ENCODE measurements at regions not wholly inside any gene's neighbourhood (a gene's known extent, or its start where the extent isn't known, plus 50 kb on each side); places are given as distances from the start of the nearest gene placed in this dataset.
"Not testable (repeated sequence)": the region's sequence is repeated elsewhere in the genome, so short reads cannot be mapped to it uniquely, and the experiment has no call there.

DNA sequence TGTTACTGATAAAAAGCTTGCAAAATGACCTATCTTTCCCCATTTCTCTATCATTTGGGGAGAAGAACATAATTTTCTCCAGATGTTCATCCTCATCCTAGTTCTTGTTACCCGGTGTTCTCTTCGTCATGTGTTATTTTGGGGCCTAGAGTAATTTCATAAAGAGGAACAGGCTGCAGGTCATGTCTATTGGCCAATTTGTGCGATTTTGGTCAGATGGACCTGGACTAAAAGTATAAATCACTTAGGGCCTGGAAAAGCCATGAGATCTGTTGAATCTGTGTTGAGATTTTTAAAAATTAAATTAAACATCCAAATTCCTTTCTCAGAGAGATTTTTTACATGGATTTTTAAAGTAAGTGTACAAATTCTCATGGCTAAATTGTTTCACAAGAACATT lies 241.3 kb upstream of the PLXNA2 start:
- Histone ChIP-seq H3K9me3 (ENCODE audit: control insufficient read depth, insufficient read depth, low read length) (no peaks in the 10 kb centered on the region), H3K9ac (ENCODE audit: low read depth, low read length) (no peak overlapping the region), H3K36me3 (ENCODE audit: insufficient read depth, low read length) (no peaks in the 10 kb centered on the region), H3K4me1 (ENCODE audit: insufficient read depth, low read length) (no peaks in the 10 kb centered on the region)

- Histone ChIP-seq H3K9me3 (ENCODE audit: control insufficient read depth, insufficient read depth, low read length) (no peaks in the 10 kb centered on the region), H3K9ac (ENCODE audit: low read depth, low read length) (no peak overlapping the region), H3K36me3 (ENCODE audit: insufficient read depth, low read length) (no peaks in the 10 kb centered on the region), H3K4me1 (ENCODE audit: insufficient read depth, low read length) (no peaks in the 10 kb centered on the region)
Measured at GRCh38 chr1:208486677-208487076, 242.5 kb upstream of the PLXNA2 start.

DNA sequence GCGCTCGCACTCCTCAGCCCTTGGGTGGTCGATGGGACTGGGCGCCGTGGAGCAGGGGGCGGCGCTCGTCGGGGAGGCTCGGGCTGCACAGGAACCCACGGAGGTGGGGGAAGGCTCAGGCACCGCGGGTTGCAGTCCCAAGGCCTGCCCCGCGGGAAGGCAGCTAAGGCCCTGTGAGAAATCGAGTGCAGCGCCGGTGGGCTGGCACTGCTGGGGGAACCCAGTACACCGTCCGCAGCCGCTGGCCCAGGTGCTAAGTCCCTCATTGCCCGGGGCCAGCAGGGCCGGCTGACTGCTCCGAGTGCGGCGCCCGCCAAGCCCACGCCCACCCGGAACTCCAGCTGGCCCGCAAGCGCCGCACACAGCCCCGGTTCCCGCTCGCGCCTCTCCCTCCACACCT lies 244.2 kb upstream of the PLXNA2 start:
- H3K36me3 ChIP-seq (ENCODE audit: insufficient read depth, low read length); H3K9me3 ChIP-seq (ENCODE audit: control insufficient read depth, insufficient read depth, low read length); H3K4me1 ChIP-seq (ENCODE audit: insufficient read depth, low read length); H3K9ac ChIP-seq (ENCODE audit: low read depth, low read length): not testable (repeated sequence)

DNA sequence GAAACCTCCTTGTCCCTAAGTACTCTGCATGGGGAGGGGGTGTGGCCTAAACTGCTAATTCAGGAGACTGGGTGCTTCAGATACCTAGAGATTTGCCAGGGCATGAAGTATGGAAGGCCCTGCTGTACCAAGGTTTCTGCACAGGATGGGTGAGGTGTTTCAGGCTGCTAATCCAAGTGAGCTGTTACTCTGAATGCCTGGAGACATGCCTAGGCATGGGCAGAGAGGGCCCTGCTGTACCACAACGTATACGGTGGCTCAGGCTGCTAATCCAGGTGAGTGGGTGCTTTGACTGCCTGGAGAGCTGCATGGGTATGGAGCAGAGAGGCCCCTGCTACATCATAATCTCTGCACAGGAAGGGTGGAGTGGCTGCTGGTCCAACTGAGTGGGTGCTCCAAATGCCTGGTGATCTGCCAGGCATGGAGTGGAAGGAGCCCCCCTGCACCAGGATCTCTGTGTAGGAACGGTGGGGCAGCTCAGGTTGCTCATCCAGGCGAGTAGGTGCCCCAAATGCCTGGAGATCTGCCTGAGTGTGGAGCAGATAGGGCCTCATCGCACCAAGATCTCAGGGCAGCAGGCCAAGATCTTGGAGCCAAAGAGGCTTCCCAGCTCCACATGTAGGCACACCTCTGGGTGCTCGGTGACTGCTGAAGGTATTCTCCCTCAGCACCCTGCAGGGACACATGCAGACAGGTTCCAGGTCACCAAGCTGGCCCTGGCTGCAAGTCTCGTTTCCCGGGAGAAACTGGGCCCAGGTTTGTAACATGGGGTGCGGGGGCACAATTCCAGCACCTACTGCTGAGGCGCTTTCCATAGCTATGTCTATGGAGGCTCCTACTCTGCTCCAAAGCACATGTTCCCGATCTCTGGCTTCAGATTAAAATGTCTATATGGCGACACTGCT lies 252.5 kb upstream of the PLXNA2 start:
- no peaks in the 10 kb centered on the region for H3K36me3 ChIP-seq (ENCODE audit: insufficient read depth, low read length)
- no peaks in the 10 kb centered on the region for H3K4me1 ChIP-seq (ENCODE audit: insufficient read depth, low read length)
- H3K9ac ChIP-seq (ENCODE audit: low read depth, low read length) = no peak overlapping the region
- H3K9me3 ChIP-seq (ENCODE audit: control insufficient read depth, insufficient read depth, low read length) = no peaks in the 10 kb centered on the region

- Histone ChIP-seq H3K9ac (ENCODE audit: low read depth, low read length) (no peak overlapping the region), H3K36me3 (ENCODE audit: insufficient read depth, low read length) (no peaks in the 10 kb centered on the region), H3K4me1 (ENCODE audit: insufficient read depth, low read length) (no peaks in the 10 kb centered on the region), H3K9me3 (ENCODE audit: control insufficient read depth, insufficient read depth, low read length) (no peaks in the 10 kb centered on the region)
Measured at GRCh38 chr1:208497866-208498541, 253.8 kb upstream of the PLXNA2 start.

- Histone ChIP-seq H3K9me3 (ENCODE audit: control insufficient read depth, insufficient read depth, low read length) (no peaks in the 10 kb centered on the region), H3K4me1 (ENCODE audit: insufficient read depth, low read length) (no peaks in the 10 kb centered on the region), H3K9ac (ENCODE audit: low read depth, low read length) (no peak overlapping the region), H3K36me3 (ENCODE audit: insufficient read depth, low read length) (no peaks in the 10 kb centered on the region)
Measured at GRCh38 chr1:208499026-208499425, 254.8 kb upstream of the PLXNA2 start.

DNA sequence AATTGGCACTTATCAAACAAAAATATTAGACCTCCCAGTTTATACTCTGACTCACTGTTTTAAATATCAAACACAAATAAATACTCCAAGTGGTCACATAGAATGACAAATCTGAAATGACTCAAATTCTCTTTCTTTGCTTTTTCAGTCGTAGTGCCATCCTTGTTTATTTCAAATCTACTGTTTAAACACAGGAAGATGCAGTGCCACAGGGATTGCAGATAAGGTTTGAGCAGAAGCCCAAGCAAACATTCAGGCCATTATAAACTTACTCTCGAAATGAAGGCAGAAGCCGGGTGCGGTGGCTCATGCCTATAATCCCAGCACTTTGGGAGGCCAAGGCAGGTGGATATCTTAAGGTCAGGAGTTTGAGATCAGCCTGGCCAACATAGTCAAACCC lies 255.4 kb upstream of the PLXNA2 start:
- H3K4me1 ChIP-seq (ENCODE audit: insufficient read depth, low read length) = no peaks in the 10 kb centered on the region
- H3K9me3 ChIP-seq (ENCODE audit: control insufficient read depth, insufficient read depth, low read length) = no peaks in the 10 kb centered on the region
- H3K36me3 ChIP-seq (ENCODE audit: insufficient read depth, low read length) = no peaks in the 10 kb centered on the region

DNA sequence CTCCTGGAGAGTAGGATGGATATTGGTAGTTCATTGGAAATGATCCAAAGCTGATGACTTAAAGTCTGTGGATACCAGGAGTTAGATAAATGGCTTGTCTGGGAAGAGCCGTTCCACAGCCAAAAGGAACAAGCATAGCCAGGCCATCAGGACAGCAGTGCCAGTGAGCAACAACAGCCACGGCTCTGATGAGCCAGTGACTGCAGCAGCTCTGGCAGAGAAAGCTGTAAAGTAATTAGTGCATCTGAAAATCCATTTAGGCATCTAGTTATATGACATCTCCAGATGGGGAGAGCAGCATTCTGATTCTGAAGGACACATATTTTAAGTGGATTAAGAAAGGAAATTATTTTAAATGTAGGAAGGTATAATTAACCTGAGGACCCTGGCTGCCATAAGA lies 256.2 kb upstream of the PLXNA2 start:
- Histone ChIP-seq H3K4me1 (ENCODE audit: insufficient read depth, low read length) (no peaks in the 10 kb centered on the region), H3K9me3 (ENCODE audit: control insufficient read depth, insufficient read depth, low read length) (no peaks in the 10 kb centered on the region), H3K36me3 (ENCODE audit: insufficient read depth, low read length) (no peaks in the 10 kb centered on the region), H3K9ac (ENCODE audit: low read depth, low read length) (no peak overlapping the region)

More for the DNA sequence above, 255.4 kb upstream of the PLXNA2 start:
- H3K9ac ChIP-seq (ENCODE audit: low read depth, low read length) = no peak overlapping the region

- Histone ChIP-seq H3K9me3 (ENCODE audit: control insufficient read depth, insufficient read depth, low read length) (no peaks in the 10 kb centered on the region), H3K4me1 (ENCODE audit: insufficient read depth, low read length) (no peaks in the 10 kb centered on the region), H3K36me3 (ENCODE audit: insufficient read depth, low read length) (no peaks in the 10 kb centered on the region), H3K9ac (ENCODE audit: low read depth, low read length) (no peak overlapping the region)
Measured at GRCh38 chr1:208501542-208501941, 257.4 kb upstream of the PLXNA2 start.

- Histone ChIP-seq H3K36me3 (ENCODE audit: insufficient read depth, low read length) (no peaks in the 10 kb centered on the region), H3K9me3 (ENCODE audit: control insufficient read depth, insufficient read depth, low read length) (no peaks in the 10 kb centered on the region), H3K9ac (ENCODE audit: low read depth, low read length) (no peak overlapping the region), H3K4me1 (ENCODE audit: insufficient read depth, low read length) (no peaks in the 10 kb centered on the region)
Measured at GRCh38 chr1:208503787-208504186, 259.6 kb upstream of the PLXNA2 start.

- H3K4me1 ChIP-seq (ENCODE audit: insufficient read depth, low read length) = no peaks in the 10 kb centered on the region
- H3K9me3 ChIP-seq (ENCODE audit: control insufficient read depth, insufficient read depth, low read length) = no peaks in the 10 kb centered on the region
- H3K36me3 ChIP-seq (ENCODE audit: insufficient read depth, low read length) = no peaks in the 10 kb centered on the region
- H3K9ac ChIP-seq (ENCODE audit: low read depth, low read length) = no peak overlapping the region
Measured at GRCh38 chr1:208506812-208507211, 262.6 kb upstream of the PLXNA2 start.

DNA sequence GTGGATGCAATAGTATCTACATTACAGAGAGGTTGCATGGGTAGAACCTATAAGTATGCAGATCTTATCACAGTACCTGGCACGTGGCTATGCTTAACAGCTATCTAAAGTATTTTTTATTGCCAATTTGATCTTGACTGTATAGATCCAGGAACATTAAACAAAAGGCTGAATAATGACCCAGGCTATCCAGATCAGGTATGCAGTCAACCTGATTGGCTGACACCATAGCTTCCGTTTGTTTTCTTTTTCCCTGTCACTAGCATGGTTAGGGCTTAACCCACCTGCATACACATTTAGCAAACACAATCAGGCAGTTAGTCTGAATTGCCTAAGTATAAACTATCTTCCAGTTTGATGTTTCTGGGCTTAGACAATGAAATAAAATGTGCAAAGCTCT lies 264.9 kb upstream of the PLXNA2 start:
- Histone ChIP-seq H3K9me3 (ENCODE audit: control insufficient read depth, insufficient read depth, low read length) (no peaks in the 10 kb centered on the region), H3K36me3 (ENCODE audit: insufficient read depth, low read length) (no peaks in the 10 kb centered on the region), H3K9ac (ENCODE audit: low read depth, low read length) (no peak overlapping the region), H3K4me1 (ENCODE audit: insufficient read depth, low read length) (no peaks in the 10 kb centered on the region)

GRCh38 chr1:208510192-208510952 lies 266.2 kb upstream of the PLXNA2 start:
- Histone ChIP-seq H3K36me3 (ENCODE audit: insufficient read depth, low read length) (no peaks in the 10 kb centered on the region), H3K4me1 (ENCODE audit: insufficient read depth, low read length) (no peaks in the 10 kb centered on the region), H3K9me3 (ENCODE audit: control insufficient read depth, insufficient read depth, low read length) (no peaks in the 10 kb centered on the region), H3K9ac (ENCODE audit: low read depth, low read length) (no peak overlapping the region)

GRCh38 chr1:208511242-208511860 lies 267.2 kb upstream of the PLXNA2 start:
- Histone ChIP-seq H3K9ac (ENCODE audit: low read depth, low read length) (no peak overlapping the region), H3K9me3 (ENCODE audit: control insufficient read depth, insufficient read depth, low read length) (no peaks in the 10 kb centered on the region), H3K4me1 (ENCODE audit: insufficient read depth, low read length) (no peaks in the 10 kb centered on the region), H3K36me3 (ENCODE audit: insufficient read depth, low read length) (no peaks in the 10 kb centered on the region)

All from ES-I3 (cell line).